GM21390 (cell line): ENCODE measurements at regions not wholly inside any gene's neighbourhood (a gene's known extent, or its start where the extent isn't known, plus 50 kb on each side); places are given as distances from the start of the nearest gene placed in this dataset.
"Not testable (repeated sequence)": the region's sequence is repeated elsewhere in the genome, so short reads cannot be mapped to it uniquely, and the experiment has no call there.

Source experiments
- ATAC-seq: cut with Tn5 transposase; IDR thresholded peaks from one replicate; pipeline ENCODE4 v1.9.1; 2021; ENCODE audit not compliant: unreplicated experiment

GRCh38 chr9:67142392-67143107 lies 150.2 kb upstream of the SPATA31A3 start:
- not testable (repeated sequence) for ATAC-seq

GRCh38 chr9:67136376-67136775 lies 144.0 kb upstream of the SPATA31A3 start:
- ATAC-seq, result not testable (repeated sequence)

- not testable (repeated sequence) for ATAC-seq
Observed at GRCh38 chr9:67133124-67133523, 140.8 kb upstream of the SPATA31A3 start.

GRCh38 chr9:67116761-67117160 lies 124.4 kb upstream of the SPATA31A3 start:
- not testable (repeated sequence) for ATAC-seq

- not testable (repeated sequence) for ATAC-seq
Observed at GRCh38 chr9:67112148-67112547, 119.8 kb upstream of the SPATA31A3 start.

GRCh38 chr9:67111733-67112132 lies 119.4 kb upstream of the SPATA31A3 start:
- not testable (repeated sequence) for ATAC-seq

- ATAC-seq, result not testable (repeated sequence)
Observed at GRCh38 chr9:67109859-67110258, 117.5 kb upstream of the SPATA31A3 start.

GRCh38 chr9:67106659-67107058 lies 114.3 kb upstream of the SPATA31A3 start:
- not testable (repeated sequence) for ATAC-seq

GRCh38 chr9:67102506-67103276 lies 110.3 kb upstream of the SPATA31A3 start:
- not testable (repeated sequence) for ATAC-seq

GRCh38 chr9:67091104-67091503 lies 98.8 kb upstream of the SPATA31A3 start:
- not testable (repeated sequence) for ATAC-seq

GRCh38 chr9:67086862-67087261 lies 94.5 kb upstream of the SPATA31A3 start:
- ATAC-seq, result not testable (repeated sequence)

- ATAC-seq, result not testable (repeated sequence)
Observed at GRCh38 chr9:67066140-67066539, 73.8 kb upstream of the SPATA31A3 start.

- not testable (repeated sequence) for ATAC-seq
Observed at GRCh38 chr9:67058898-67059715, 66.8 kb upstream of the SPATA31A3 start.
